ENCODE measurements at regions not wholly inside any gene's neighbourhood (a gene's known extent, or its start where the extent isn't known, plus 50 kb on each side); places are given as distances from the start of the nearest gene placed in this dataset.

- no peak for ATAC-seq
- intact Hi-C loops (cut with DNase I) = no loop called here
- no peak for DNase-seq
Measured at GRCh38 chr7:84324136-84324630, 129.6 kb upstream of the SEMA3A start.

GRCh38 chr7:84317536-84317935 lies 122.9 kb upstream of the SEMA3A start:
- ATAC-seq = no peak
- intact Hi-C loops (cut with DNase I) = no loop called here
- DNase-seq = no peak

GRCh38 chr7:84314263-84314662 lies 119.7 kb upstream of the SEMA3A start:
- no peak for DNase-seq
- intact Hi-C loops (cut with DNase I) = loop anchor here in 1 of 2 donors (2.0 kb wide), 1 partner anchor 121 kb away; no protein-coding TSS in a partner anchor
- ATAC-seq = peak in 1 of 2 donors; percentile 32

GRCh38 chr7:84304407-84304806 lies 109.8 kb upstream of the SEMA3A start:
- ATAC-seq = no peak
- intact Hi-C loops (cut with DNase I) = no loop called here
- DNase-seq = no peak

GRCh38 chr7:84302949-84303348 lies 108.4 kb upstream of the SEMA3A start:
- intact Hi-C loops (cut with DNase I) = no loop called here
- ATAC-seq = no peak
- DNase-seq = no peak

- intact Hi-C loops (cut with DNase I) = no loop called here
- no peak for DNase-seq
- no peak for ATAC-seq
Measured at GRCh38 chr7:84297616-84298015, 103.0 kb upstream of the SEMA3A start.

GRCh38 chr7:84294847-84295455 lies 100.4 kb upstream of the SEMA3A start:
- intact Hi-C loops (cut with DNase I) = no loop called here
- ATAC-seq (no peak), DNase-seq (no peak)

GRCh38 chr7:84294391-84294790 lies 99.8 kb upstream of the SEMA3A start:
- intact Hi-C loops (cut with DNase I) = no loop called here
- ATAC-seq (no peak), DNase-seq (no peak)

GRCh38 chr7:84291756-84292155 lies 97.2 kb upstream of the SEMA3A start:
- intact Hi-C loops (cut with DNase I) = no loop called here
- DNase-seq (no peak), ATAC-seq (no peak)

- ATAC-seq (no peak), DNase-seq (no peak)
- intact Hi-C loops (cut with DNase I) = no loop called here
Measured at GRCh38 chr7:84283798-84284197, 89.2 kb upstream of the SEMA3A start.

GRCh38 chr7:84281518-84281917 lies 86.9 kb upstream of the SEMA3A start:
- DNase-seq = no peak
- intact Hi-C loops (cut with DNase I) = no loop called here

GRCh38 chr7:84277628-84278224 lies 83.1 kb upstream of the SEMA3A start:
- intact Hi-C loops (cut with DNase I) = no loop called here
- ATAC-seq (no peak), DNase-seq (no peak)

More at GRCh38 chr7:84281518-84281917, 86.9 kb upstream of the SEMA3A start:
- no peak for ATAC-seq

- intact Hi-C loops (cut with DNase I) = no loop called here
- ATAC-seq (no peak), DNase-seq (no peak)
Measured at GRCh38 chr7:84274029-84274638, 79.5 kb upstream of the SEMA3A start.

GRCh38 chr7:84271543-84271942 lies 77.0 kb upstream of the SEMA3A start:
- DNase-seq (no peak), ATAC-seq (peak in 1 of 2 donors; percentile 33)
- intact Hi-C loops (cut with DNase I) = no loop called here

- intact Hi-C loops (cut with DNase I) = no loop called here
- no peak for ATAC-seq
- DNase-seq = no peak
Measured at GRCh38 chr7:84264396-84264795, 69.8 kb upstream of the SEMA3A start.

- intact Hi-C loops (cut with DNase I) = no loop called here
- DNase-seq (no peak), ATAC-seq (no peak)
Measured at GRCh38 chr7:84263106-84263505, 68.5 kb upstream of the SEMA3A start.

- DNase-seq (no peak), ATAC-seq (no peak)
- intact Hi-C loops (cut with DNase I) = no loop called here
Measured at GRCh38 chr7:84261509-84261908, 66.9 kb upstream of the SEMA3A start.

GRCh38 chr7:84258628-84259027 lies 64.0 kb upstream of the SEMA3A start:
- ATAC-seq (no peak), DNase-seq (no peak)
- intact Hi-C loops (cut with DNase I) = no loop called here

- ATAC-seq (no peak), DNase-seq (no peak)
- intact Hi-C loops (cut with DNase I) = no loop called here
Measured at GRCh38 chr7:84256571-84256971, 62.0 kb upstream of the SEMA3A start.

- ATAC-seq = no peak
- no peak for DNase-seq
- intact Hi-C loops (cut with DNase I) = no loop called here
Measured at GRCh38 chr7:84251277-84251781, 56.7 kb upstream of the SEMA3A start.

- no peak for DNase-seq
- ATAC-seq = no peak
- intact Hi-C loops (cut with DNase I) = no loop called here
Measured at GRCh38 chr7:84250452-84250851, 55.9 kb upstream of the SEMA3A start.

Data from left cardiac atrium (tissue), 4 donors.